ENCODE measurements at regions not wholly inside any gene's neighbourhood (a gene's known extent, or its start where the extent isn't known, plus 50 kb on each side); places are given as distances from the start of the nearest gene placed in this dataset.

- no peak for TF ChIP-seq GATAD2B (conservative IDR thresholded peaks at IDR 0.05; ENCODE audit: low read depth)
- TF ChIP-seq IRF5 (IDR thresholded peaks at IDR 0.05; ENCODE audit: borderline replicate concordance): no peak
- TF ChIP-seq ESRRA (IDR thresholded peaks at IDR 0.05; ENCODE audit: low read length): no peak
Observed at GRCh38 chr16:74031551-74031950, 265.1 kb upstream of the PSMD7 start (continued).

DNA sequence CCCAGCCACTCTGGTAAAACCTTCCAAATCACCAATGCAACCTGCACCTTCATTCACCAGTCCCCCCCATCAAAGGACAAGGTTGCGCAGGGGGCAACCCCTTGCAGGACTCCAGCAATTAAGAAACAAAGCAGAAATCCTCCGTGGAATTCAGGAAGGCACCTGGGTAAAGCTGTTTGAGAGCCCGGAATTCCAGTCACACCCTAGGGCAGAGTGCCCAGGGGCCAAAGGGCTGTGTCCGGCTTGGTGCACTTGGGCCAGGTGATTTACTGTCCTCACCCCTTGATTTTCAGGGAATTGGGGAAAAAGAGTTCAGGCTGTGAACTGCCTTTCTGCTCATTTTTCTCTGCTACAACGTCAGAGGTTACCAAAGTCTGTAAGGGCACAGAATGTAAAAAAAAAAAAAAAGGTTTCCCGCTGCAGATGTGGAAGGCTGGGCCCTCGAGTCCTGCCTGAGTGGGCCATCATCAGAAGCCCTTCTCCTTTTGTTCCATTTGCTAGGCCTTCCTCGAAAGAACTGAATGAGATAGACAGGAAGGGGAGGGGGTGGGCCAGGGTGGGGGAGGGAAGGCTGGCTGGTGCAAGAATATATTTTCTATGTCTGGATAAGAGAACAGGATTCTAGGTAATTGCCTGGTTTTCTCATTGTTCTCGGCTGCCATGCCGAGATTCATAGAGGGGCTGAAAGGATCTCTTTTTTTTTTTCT is 266.5 kb upstream of the PSMD7 start:
- no peaks in the 10 kb centered on the region; a peak in 1 of 4 replicates for H3K27me3 ChIP-seq (replicated peaks in 1 of 2; ENCODE audit: control insufficient read depth in 2 of 2, insufficient read depth in 2 of 2, low read length in 1 of 2)
- TF ChIP-seq JUNB (IDR thresholded peaks at IDR 0.05) (no peak), IRF5 (IDR thresholded peaks at IDR 0.05; ENCODE audit: borderline replicate concordance) (no peak), PAX5 (IDR thresholded peaks at IDR 0.05; ENCODE audit: borderline replicate concordance, low read depth, low read length) (no peak), SPI1 (IDR thresholded peaks at IDR 0.05; ENCODE audit: borderline replicate concordance, insufficient read depth, low read depth, low read length) (no peak), IRF4 (IDR thresholded peaks at IDR 0.05; ENCODE audit: low read depth, low read length) (no peak)
- H3K4me1 ChIP-seq (ENCODE audit: control insufficient read depth, insufficient read depth, low read length): no peaks in the 10 kb centered on the region
- H3K27ac ChIP-seq (ENCODE audit: control insufficient read depth, insufficient read depth): no peak overlapping the region
- no peaks in the 10 kb centered on the region for H3K36me3 ChIP-seq (ENCODE audit: control insufficient read depth in 2 of 2, insufficient read depth in 2 of 2, low read length in 1 of 2)
- intact Hi-C loops (cut with micrococcal nuclease; ENCODE audit: unreplicated experiment) (no loop called here), in situ Hi-C loops (cut with MboI) (no loop called here)
- ChIA-PET SMC1A (ENCODE audit: uncharacterized antibody, unreplicated experiment) (no interaction called here), RAD21 (ENCODE audit: unreplicated experiment) (no interaction called here), POLR2A (no interaction called here), CTCF (no interaction called here)
- H3K9ac ChIP-seq (ENCODE audit: control insufficient read depth, insufficient read depth, low read length): no peak overlapping the region
- H3K79me2 ChIP-seq (ENCODE audit: control insufficient read depth, insufficient read depth, low read length): no peaks in the 10 kb centered on the region
- WGBS (ENCODE audit: insufficient coverage, insufficient replicate concordance, low lambda C conversion rate, missing lambda C conversion rate): 19% methylated on average over 8 of the region's 10 CpGs
- H3K4me3 ChIP-seq: no peak overlapping the region
- no peaks in the 10 kb centered on the region for H4K20me1 ChIP-seq (ENCODE audit: control insufficient read depth, insufficient read depth)
- H3K9me3 ChIP-seq (replicated peaks; ENCODE audit: control insufficient read depth, insufficient read depth, low read length): no peaks in the 10 kb centered on the region
- FAIRE-seq (no peak), DNase-seq (ENCODE audit: low read depth, low spot score) (no peak), ATAC-seq (no peak)
- H2AFZ ChIP-seq (ENCODE audit: control insufficient read depth, low read depth, low read length): no peak overlapping the region
- H3K4me2 ChIP-seq (ENCODE audit: control insufficient read depth, insufficient read depth): no peak overlapping the region
- no TSS peak for BruUV-seq (replicated peaks)
